SK-N-SH treated with all-trans-retinoic acid at 6 μM for 48 hours (cell line): ENCODE measurements at regions not wholly inside any gene's neighbourhood (a gene's known extent, or its start where the extent isn't known, plus 50 kb on each side); places are given as distances from the start of the nearest gene placed in this dataset.

ENCODE experiments used
- ARNTL ChIP-seq: fragments of 450-650 bp; formaldehyde crosslinking; IDR thresholded peaks from 2 replicates; pipeline ENCODE4 v1.5.0; 2020; ENCODE audit warnings: low read depth, mild to moderate bottlenecking, moderate library complexity, borderline replicate concordance
- CREB5 ChIP-seq: fragments of 250-450 bp; sonication (Bioruptor Pico); IDR thresholded peaks from 2 replicates; pipeline ENCODE4 v1.5.1; 2020; ENCODE audit warnings: low read depth, mild to moderate bottlenecking, moderate library complexity
- ESRRG ChIP-seq: fragments of 250-450 bp; sonication (Bioruptor Pico); IDR thresholded peaks from 2 replicates; pipeline ENCODE4 v1.6.1; 2021; ENCODE audit warnings: mild to moderate bottlenecking
- ISL1 ChIP-seq: fragments of 250-450 bp; sonication (Bioruptor Pico); IDR thresholded peaks from 2 replicates; pipeline ENCODE4 v2.1.2; 2022; ENCODE audit warnings: mild to moderate bottlenecking, moderate library complexity
- PATZ1 ChIP-seq: fragments of 250-450 bp; sonication (Bioruptor Pico); IDR thresholded peaks from 2 replicates; pipeline ENCODE4 v1.8.0; 2020; ENCODE audit warnings: mild to moderate bottlenecking, moderate library complexity, borderline replicate concordance
- POU6F1 ChIP-seq: fragments of 250-450 bp; sonication (Bioruptor Pico); IDR thresholded peaks from 2 replicates; pipeline ENCODE4 v1.8.0; 2021; ENCODE audit warnings: low read depth, mild to moderate bottlenecking, moderate library complexity, borderline replicate concordance
- PPARA ChIP-seq: fragments of 250-450 bp; sonication (Bioruptor Pico); IDR thresholded peaks from 2 replicates; pipeline ENCODE4 v1.5.0; 2020; ENCODE audit warnings: mild to moderate bottlenecking, borderline replicate concordance
- SNAI2 ChIP-seq: fragments of 250-450 bp; sonication (Bioruptor Pico); IDR thresholded peaks from 2 replicates; pipeline ENCODE4 v1.5.0; 2020; ENCODE audit warnings: mild to moderate bottlenecking, moderate library complexity
- TCF4 ChIP-seq: fragments of 250-450 bp; sonication (Bioruptor Pico); IDR thresholded peaks from 2 replicates; pipeline ENCODE4 v1.8.0; 2021; ENCODE audit warnings: mild to moderate bottlenecking, moderate library complexity, borderline replicate concordance
- ZC3H10 ChIP-seq: fragments of 250-450 bp; sonication (Bioruptor Pico); IDR thresholded peaks from 2 replicates; pipeline ENCODE4 v1.5.1; 2021; ENCODE audit warnings: mild to moderate bottlenecking, moderate library complexity
- ZFP3 ChIP-seq: fragments of 250-450 bp; sonication (Bioruptor Pico); IDR thresholded peaks from 2 replicates; pipeline ENCODE4 v1.5.0; 2020; ENCODE audit warnings: mild to moderate bottlenecking, moderate library complexity
- ZNF70 ChIP-seq: fragments of 450-650 bp; formaldehyde crosslinking; IDR thresholded peaks from 2 replicates; pipeline ENCODE4 v1.5.0; 2020; ENCODE audit warnings: mild to moderate bottlenecking, moderate library complexity
- ZNF8 ChIP-seq: fragments of 450-650 bp; formaldehyde crosslinking; IDR thresholded peaks from 2 replicates; pipeline ENCODE4 v1.5.0; 2020; ENCODE audit warnings: mild to moderate bottlenecking, moderate library complexity

GRCh38 chr22:22799561-22799960 lies 88.1 kb upstream of the IGLL5 start:
- TF ChIP-seq ZNF70 (CRISPR knock-in tag) (no peak), ARNTL (no peak), ESRRG (CRISPR knock-in tag) (no peak), PPARA (CRISPR knock-in tag) (no peak), TCF4 (no peak), CREB5 (CRISPR knock-in tag) (no peak), PATZ1 (CRISPR knock-in tag) (no peak), ZFP3 (CRISPR knock-in tag) (no peak), SNAI2 (CRISPR knock-in tag) (no peak), ISL1 (no peak), POU6F1 (CRISPR knock-in tag) (no peak), ZNF8 (CRISPR knock-in tag) (no peak), ZC3H10 (no peak)
